NB4 (cell line): ENCODE measurements at regions not wholly inside any gene's neighbourhood (a gene's known extent, or its start where the extent isn't known, plus 50 kb on each side); places are given as distances from the start of the nearest gene placed in this dataset.

Experiments used
- CTCF ChIP-seq: IDR thresholded peaks from one replicate; pipeline ENCODE4 v1.5.1; 2012; ENCODE audit warnings: low read depth, low read length
- POLR2A ChIP-seq: IDR thresholded peaks from 2 replicates; pipeline ENCODE4 v1.6.1; 2011; ENCODE audit warnings: mild to moderate bottlenecking; ENCODE audit not compliant: insufficient read length; ENCODE audit errors: extremely low read depth

- no peak for TF ChIP-seq CTCF
- TF ChIP-seq POLR2A = no peak
Measured at GRCh38 chr6:95805699-95806098, 210.1 kb upstream of the FUT9 start.
